Stimulated activated CD4-positive, alpha-beta T cell treated with anti-CD3 and anti-CD28 coated beads, Interleukin-15, amount 100 ng/mL, for 1 hour (primary cell): ENCODE measurements at regions not wholly inside any gene's neighbourhood (a gene's known extent, or its start where the extent isn't known, plus 50 kb on each side); places are given as distances from the start of the nearest gene placed in this dataset.
"Not testable (repeated sequence)": the region's sequence is repeated elsewhere in the genome, so short reads cannot be mapped to it uniquely, and the experiment has no call there.

ENCODE experiments used
- DNase-seq, 2 donors: peaks; one replicate each; pipeline ENCODE4 v3.0.0-alpha.2; 2020; ENCODE audit warnings: low read depth in 1 of 2, low spot score in 1 of 2

GRCh38 chr6:169984181-169985120 is 233.0 kb downstream of the ERMARD start:
- DNase-seq = no peak

- no peak for DNase-seq
Measured at GRCh38 chr6:169983651-169984050, 232.2 kb downstream of the ERMARD start.

GRCh38 chr6:169982461-169983386 is 231.3 kb downstream of the ERMARD start:
- DNase-seq = no peak

- DNase-seq = no peak
Measured at GRCh38 chr6:169981969-169982368, 230.5 kb downstream of the ERMARD start.

GRCh38 chr6:169981568-169981967 is 230.1 kb downstream of the ERMARD start:
- DNase-seq = no peak

- no peak for DNase-seq
Measured at GRCh38 chr6:169980826-169981450, 229.5 kb downstream of the ERMARD start.

- no peak for DNase-seq
Measured at GRCh38 chr6:169979873-169980432, 228.5 kb downstream of the ERMARD start.

- no peak for DNase-seq
Measured at GRCh38 chr6:169978615-169979161, 227.3 kb downstream of the ERMARD start.

GRCh38 chr6:169977434-169978265 is 226.2 kb downstream of the ERMARD start:
- no peak for DNase-seq

GRCh38 chr6:169976301-169977081 is 225.1 kb downstream of the ERMARD start:
- no peak for DNase-seq

GRCh38 chr6:169975701-169976100 is 224.3 kb downstream of the ERMARD start:
- DNase-seq = no peak

GRCh38 chr6:169975286-169975685 is 223.9 kb downstream of the ERMARD start:
- no peak for DNase-seq

- no peak for DNase-seq
Measured at GRCh38 chr6:169974663-169975062, 223.2 kb downstream of the ERMARD start.

- DNase-seq = not testable (repeated sequence)
Measured at GRCh38 chr6:169973588-169974467, 222.4 kb downstream of the ERMARD start.

- no peak for DNase-seq
Measured at GRCh38 chr6:169972736-169973135, 221.3 kb downstream of the ERMARD start.

GRCh38 chr6:169972101-169972651 is 220.8 kb downstream of the ERMARD start:
- DNase-seq = no peak

- no peak for DNase-seq
Measured at GRCh38 chr6:169971081-169971861, 219.8 kb downstream of the ERMARD start.
